HG03354 (cell line): ENCODE measurements at regions not wholly inside any gene's neighbourhood (a gene's known extent, or its start where the extent isn't known, plus 50 kb on each side); places are given as distances from the start of the nearest gene placed in this dataset.

Experiments used
- ATAC-seq: cut with Tn5 transposase; IDR thresholded peaks from one replicate; pipeline ENCODE4 v1.9.1; 2021; ENCODE audit warnings: mild to moderate bottlenecking; ENCODE audit not compliant: unreplicated experiment, poor library complexity, severe bottlenecking

DNA sequence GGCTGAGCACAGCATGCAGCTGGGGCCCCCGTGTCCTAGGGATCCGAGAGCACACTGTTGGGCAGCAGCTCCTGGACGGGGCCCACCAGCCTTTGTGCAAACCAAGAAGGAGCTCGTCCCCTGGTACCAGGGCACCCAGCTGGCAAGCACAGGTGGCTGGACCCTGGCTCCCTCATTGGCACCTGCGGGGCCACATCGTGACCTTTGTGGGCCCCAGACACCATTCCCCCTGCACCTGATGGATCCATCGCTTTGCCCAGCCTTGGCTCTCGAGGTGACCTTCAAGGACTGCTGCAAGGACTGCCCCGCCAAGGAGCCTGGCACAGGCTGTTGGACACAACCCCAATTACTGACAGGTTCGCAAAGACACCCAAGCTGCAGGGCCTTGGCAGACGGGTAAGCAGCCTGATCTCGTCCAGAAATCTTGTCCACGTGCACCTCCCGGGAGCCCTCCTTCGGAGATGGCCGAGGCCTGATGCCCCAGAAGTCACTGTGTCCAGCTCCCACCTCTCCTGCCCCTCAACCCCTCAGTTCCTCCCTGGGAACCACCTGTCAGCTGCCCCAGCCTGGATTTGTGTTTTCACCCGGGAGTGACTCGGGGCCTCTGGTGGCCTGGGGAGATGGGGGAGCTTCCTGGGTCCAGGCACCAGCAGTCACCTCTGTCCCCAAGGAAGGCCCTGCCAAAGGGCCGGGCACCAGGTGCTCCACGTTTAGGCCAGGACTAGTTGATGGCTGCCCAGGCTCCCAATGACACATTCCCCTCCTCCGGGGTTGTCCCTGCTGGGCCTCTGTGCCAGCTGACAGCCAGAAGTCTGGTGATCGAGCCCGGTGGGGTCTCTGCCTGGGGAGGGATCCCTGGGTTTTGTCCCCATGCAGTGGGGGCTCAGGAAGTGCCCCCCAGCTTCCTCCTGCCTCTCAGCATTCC is 137.1 kb upstream of the PPP1R26 start:
- no peak for ATAC-seq

DNA sequence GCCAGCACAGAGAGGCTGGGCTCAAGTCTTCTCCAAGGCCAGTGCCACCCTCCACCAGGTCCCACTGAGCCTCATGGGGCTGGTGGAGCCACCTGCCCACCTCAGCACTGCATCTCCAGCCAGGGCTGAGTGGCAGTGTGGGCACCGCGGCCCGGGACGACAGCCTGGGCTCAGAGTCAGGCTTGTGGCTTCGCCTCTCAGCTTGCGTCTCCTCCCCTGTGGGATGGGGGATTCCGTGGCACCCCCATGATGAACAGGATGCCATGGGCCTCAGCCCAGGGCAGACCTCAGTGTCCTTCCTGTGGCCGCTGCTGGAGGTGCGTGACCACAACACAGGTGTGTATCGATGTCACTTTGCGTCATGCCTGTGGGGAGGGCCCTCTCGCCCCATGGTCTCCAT is 136.4 kb upstream of the PPP1R26 start:
- ATAC-seq, result no peak

DNA sequence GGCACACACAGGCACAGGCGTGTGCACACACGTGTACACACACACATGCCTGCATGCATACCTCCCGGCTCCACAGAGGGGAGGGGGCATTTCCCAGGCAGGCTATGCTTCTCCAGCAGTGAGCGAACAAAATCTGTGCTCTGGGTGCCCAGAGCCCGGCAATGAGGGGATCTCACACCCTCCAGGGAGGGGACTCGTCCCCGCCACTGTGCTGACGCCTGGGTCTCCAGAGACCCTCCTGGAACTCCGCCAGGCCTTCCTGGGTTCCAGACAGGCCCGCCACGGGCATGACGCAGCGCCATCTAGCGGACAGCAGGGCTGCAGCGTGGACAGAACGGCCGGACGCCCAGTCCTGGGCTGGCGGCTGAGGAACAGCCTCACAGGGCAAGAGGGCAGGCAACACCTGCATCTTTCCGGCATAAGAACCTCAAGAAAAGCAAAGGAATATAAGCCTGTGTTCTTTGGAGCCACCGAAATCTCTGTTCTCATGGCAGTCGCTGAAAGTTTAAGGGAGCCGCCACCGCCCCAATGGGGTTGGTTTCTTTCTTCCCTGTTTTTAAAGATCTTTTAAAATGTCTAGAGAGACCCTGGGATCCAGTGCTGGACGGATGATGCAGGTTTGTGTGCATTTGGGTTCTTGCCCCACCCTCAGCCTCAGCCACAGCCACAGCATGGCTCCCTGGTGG is 135.6 kb upstream of the PPP1R26 start:
- no peak for ATAC-seq

DNA sequence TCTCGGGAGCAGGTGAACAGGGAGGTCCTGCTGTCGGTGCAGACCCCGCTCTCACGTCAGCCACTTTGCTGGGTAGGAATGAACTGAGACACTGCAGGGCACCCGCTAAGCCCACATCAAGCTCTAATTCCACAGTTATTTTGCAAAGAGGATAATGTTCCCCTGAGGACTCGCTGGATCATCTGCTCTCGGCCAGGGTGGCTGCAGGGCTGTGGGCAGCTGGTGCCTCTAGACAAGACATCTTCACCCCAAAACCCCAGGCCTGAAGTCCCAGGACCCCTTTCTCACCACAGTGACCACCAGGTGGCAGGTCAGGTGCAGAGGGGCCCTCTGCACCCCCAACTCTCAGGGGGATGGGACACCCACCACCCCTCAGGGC is 135.1 kb upstream of the PPP1R26 start:
- ATAC-seq, result no peak

DNA sequence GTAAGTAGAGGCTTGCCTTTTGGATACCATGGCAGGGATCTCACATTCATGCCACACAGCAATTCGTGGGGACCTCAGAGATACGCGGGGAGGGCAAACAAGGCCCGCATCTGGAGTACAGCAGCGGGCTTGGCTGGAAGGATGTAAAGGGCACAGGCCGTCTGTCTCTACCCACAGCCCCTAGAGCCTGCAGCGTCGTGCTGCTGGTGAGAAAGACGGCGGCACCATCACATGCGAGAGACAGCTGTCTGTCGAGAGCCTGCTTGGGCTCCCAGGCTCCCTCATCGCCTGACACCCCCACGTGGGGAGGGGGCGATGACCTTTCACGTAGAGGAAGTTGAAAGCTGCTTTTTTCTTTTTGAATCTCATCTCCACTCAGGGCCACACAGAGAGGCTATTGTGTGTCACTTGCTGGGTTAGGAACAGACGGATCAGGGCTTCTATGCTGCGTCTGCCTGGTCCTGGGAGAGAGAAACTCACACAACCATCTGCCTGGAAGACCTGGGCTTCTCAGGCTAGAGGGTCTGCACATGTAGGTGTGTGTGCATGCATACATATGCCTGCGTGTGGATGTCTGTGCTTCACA is 134.6 kb upstream of the PPP1R26 start:
- no peak for ATAC-seq

DNA sequence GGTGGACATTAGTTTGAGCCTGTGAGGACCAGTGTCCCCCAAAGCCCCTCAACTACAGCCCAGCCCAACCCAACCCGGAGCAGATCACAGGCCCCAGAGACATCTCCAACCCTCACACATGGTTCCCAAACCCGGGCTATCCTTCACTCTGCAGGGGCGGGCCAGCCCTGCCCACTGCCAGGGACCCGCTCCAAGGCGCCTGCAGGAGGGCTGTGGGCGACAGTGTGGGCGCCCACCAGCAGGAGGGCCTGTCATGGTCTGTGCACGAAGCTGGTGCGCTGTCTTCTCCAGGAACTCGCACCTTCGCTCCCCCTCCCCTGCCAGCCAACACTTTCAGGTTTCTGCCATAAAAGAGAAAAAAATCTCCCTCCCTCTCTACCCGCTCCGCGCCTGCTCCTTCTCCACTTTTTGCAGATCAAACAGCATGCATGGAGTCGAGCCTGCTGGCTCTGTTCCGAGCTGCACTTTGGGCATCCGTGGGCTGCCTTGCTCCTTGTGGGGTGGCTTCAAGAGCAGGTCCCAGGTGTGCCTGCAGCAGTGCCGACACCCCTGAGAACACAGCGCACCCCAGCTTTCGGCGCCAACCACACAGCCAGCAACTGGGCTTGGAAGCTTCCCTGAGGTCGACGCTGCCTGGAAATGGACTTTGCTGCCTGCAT is 133.7 kb upstream of the PPP1R26 start:
- ATAC-seq, result no peak

DNA sequence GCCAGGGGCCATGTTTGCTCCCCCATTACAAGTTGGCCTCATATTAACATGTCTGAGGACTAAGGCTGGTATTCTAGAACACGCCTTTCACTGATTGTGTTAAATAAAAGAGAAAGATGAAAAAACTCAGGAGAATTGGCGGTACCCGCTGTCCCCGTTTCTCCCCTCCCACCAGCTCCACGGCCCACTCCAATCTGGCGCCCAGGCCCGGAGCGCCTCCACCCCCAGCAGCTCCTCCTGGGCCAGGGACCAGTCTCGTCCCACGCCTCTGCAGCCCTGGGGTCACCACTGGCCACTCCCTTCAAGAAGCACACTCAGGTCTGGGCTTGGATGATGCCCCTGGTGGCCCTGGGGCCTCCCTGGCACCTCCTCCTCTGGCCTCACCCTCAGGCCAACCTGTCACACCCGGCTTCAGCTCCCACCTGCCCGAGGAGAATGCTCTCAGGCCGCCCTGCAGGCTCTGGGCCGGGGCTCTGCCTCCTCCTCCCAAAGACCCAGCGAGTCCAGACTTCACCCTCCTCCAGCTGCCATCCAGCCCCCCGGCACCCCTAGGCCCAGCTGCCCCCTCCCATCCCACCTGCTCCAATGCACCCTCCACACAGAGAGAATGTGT is 133.0 kb upstream of the PPP1R26 start:
- ATAC-seq, result no peak

DNA sequence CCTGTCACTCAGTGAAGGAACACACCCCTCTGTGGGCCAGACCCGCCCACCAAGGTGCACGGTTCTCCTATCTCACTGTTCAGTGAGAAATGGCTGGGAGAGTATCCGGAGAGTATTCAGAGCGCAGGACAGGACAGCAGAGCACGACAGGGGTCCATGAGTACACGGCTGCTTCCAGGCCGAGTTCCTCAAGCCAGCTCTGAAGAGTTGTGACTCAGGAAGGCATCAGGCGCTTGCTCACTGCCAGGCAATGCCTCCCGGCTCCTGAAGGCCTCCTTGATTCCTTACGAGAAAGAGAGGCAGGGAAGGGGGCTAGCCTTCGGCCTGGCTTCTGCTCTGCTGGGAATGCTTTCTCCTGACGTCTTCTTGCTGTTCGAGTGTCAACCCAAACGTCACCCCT is 132.1 kb upstream of the PPP1R26 start:
- no peak for ATAC-seq

DNA sequence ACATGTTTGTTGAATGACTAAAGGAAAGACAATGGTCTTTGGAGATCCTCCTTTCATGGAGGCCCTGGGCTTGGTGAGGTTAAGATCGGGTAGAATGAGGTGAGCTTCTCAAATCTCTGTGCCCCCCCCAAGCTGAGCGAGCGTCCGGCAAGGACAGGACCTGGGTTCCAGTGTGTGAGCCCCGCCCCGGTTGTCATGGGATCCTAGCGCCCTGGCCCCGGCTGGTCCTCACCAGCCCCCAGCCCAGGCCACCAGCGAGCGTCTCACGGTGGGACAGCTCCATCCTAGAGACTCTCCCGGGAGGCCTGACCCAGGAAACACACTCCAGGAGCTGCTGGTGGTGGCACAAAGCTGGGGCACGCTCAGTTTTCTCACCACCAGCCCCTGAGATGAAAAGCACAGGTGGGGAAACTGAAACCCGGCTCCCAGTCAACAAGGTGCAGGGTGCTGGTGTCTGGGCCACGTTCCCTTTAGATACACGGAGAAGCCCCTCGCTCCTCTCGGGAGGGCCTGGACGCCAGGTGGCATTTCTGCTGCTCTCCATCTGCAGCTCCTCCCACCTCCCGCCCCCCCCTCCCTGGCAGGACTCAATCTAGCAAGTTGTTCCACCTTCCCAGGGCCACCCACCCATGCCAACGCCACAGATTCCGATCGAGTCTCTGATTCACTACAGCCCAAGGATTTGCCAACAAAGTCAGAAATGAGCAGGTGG is 131.3 kb upstream of the PPP1R26 start:
- no peak for ATAC-seq

DNA sequence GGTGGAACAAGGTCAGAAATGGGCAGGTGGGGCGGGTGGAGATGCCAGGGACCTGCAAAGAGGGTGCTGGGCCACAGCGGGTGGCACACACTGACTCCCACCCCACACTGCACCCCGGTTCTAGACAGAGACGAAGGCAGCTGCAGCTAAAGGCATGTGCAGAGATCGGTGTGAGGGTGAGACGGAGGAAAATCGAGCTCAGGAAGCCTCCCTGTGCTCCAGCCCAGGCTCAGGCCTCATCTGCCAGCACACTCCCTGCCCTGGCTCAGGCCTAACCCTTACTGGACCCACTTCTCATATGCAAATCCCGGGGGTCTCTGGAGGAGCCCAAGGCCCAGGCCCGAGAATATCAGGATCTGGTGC is 130.8 kb upstream of the PPP1R26 start:
- ATAC-seq, result no peak

DNA sequence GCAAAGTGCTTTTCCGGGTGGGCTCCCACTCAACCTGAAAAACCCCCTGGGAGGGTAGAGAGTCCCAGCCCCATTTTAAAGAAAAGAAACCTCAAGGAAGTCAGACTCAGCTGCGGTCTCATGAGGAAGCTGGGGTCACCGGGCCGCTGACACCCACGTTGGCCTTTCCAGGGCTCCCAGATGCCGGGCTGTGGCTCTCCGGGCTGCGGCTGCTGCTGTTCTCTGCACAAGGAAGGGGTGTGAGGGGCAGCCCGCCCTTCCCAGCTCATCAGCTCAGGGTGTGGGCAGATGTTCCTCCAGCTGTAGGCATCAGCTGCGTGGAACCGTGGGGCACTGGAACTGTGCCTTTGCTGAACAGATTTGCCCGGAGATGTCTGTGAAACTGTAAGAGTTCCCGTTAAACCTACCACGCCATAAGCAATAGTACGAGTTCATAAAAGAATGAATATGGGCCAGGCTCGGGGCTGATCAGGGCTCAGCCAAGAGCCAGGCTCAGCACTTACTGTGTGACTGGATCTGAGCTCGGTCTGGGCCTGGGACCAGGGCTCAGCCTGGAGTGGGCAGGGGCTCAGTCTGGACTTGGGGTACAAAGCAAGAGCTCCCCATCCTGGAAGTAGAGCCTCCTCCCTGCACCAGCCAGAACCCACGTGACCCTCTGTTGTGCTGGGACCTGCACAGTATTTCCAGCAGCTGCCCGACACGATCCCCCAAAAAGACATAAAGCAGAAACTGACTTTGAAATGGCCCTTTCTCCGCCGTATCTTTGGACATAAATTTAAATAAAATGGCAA is 130.2 kb upstream of the PPP1R26 start:
- ATAC-seq, result no peak

DNA sequence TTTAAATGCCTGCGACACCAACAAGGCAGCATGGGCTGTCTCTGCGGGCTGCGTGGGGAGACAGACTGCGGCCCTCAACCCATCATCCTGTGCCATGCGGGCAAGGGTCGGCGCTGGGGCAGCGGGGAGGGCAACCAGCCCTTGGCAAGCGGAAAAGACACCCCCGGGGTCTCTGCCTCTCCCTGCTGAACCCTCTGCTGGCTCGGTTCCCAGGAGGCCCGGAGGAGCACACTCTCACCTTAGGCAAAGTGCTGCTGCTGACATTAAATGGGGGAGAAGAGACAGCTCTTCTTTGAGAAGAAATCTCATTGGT is 129.6 kb upstream of the PPP1R26 start:
- ATAC-seq, result no peak

DNA sequence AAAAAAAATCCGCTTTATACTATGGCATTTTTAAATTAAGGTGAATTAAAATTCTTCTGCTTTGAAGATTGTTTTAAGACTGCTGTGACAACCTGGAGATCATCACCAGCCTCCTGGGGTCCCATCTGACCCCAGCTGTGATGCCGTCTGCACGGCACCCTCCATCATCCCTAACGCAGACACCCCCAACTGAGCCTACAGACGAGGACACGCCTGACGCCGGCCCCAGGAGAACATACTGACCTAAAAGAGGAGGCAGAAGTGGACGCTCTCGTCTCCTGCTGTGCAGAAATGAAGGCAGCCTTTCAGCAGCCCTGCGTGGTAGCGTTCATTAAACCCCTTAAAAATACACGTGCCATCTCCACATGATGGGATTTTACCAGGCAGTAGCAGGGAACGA is 125.6 kb upstream of the PPP1R26 start:
- no peak for ATAC-seq

DNA sequence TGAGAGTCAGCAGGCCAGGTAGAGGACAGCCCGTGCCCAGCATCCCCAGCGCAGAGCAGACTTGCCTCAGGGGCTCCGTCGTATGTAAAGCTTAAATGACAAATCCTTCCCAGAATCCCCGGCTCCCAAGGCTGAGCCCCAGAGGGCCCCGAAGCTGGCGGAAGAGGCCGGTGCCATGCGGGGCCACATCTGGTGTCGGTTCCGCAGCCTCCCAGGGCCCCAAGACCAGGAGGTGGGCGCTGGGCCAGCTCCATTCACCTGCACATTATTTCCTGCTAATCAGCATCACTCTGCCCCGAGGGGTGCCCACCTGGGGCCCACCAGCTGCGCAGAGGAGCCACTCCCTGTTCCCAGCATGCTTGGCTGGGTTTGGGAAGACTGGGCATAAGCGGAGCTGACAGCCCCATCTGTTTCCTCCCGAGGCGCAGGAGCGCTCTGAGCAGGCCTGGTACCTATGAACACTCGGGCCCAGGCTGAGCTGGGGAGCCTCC is 124.0 kb upstream of the PPP1R26 start:
- ATAC-seq, result no peak

DNA sequence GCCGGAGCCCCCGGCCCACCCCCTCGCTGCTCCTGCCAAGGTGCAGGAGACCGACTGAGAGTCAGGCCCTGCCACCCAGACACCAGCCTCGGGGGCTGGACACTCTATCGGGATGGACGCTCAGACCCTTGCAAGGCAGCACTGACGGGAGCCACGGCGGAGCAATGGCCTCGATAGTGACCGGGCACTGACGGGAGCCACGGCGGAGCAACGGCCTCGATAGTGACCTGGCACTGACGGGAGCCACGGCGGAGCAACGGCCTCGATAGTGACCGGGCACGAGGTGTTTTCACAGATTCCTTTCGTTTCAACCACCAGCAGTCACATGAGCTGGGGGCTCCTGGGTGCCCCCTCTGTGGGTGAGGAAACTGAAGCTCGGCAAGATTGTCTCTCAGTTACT is 123.6 kb upstream of the PPP1R26 start:
- no peak for ATAC-seq

DNA sequence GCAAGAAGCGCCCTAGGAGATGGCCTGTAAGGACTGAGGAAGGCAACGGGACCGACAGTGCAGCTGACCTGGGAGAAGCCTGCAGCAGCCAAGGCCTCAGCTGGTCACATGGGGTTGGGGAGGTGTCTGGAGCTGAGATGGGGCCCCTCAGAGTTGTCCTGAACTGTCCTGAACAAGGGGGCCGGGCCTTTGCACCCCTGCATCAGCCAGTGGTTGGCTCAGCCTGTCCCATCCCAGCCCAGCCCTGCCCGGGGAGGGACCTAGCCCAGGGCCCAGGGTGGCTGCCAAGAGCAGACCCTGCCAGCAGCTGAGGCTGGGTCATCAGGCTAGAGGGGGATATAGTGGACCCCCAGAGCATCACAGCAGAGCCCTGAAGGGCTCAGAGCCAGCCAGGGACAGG is 122.8 kb upstream of the PPP1R26 start:
- no peak for ATAC-seq

DNA sequence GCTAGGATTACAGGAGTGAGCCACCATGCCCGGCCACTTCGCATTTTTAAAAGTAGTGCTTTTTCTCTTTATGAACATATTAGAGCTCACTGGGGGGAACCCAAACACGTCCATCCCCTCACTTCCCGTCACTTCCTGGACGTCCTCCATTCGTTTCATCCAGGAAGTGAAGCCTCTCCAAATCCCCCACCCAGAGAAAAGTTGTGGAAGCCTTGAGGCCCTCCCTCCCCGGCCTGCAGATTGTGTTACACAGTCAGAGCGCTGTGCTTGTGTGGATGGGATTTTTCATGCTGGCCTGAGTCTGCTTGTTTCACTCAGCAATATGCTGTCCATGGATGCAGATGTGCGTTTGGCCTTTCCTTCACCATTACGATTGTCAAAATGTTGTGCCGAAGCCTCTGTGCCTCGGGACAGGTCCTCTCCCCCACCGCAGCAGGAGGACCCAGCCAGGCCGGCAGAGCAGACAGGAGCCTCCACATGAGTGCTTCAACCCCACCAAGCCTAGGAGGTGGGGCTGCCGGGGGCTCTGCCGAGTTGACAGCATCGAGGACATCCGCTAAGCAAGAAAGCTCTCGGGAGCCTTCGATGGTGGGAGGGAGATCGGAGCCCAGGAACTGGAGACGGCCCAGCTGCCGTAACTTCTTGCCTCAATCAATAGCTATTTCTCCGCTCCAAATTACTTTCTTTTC is 121.6 kb upstream of the PPP1R26 start:
- ATAC-seq, result no peak

DNA sequence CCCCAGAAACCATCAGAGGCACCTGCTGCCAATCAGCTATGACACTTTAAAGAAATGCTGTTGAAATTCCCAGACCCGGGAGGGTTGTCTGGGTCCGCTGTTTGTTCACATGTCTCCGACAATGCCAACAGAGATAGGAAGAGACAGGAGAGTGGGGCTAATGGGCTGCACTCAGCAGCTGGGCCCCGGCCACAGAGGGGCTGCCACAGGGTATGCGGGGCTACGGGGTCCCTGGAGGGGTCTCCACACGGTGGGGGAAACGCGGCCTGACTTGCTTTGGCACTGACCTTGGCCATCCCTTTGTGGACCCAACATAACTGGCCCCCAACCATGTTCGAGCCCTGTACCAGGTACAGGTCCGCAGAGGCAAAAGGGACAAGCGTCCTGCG is 121.0 kb upstream of the PPP1R26 start:
- ATAC-seq, result no peak
